B cell (primary cell): ENCODE measurements at regions not wholly inside any gene's neighbourhood (a gene's known extent, or its start where the extent isn't known, plus 50 kb on each side); places are given as distances from the start of the nearest gene placed in this dataset.

Experiments used
- ATAC-seq: fragments of 200-7000 bp; cut with Tn5 transposase; one replicate; pipeline ENCODE4 v1.10.0; 2021; ENCODE audit warnings: low read depth, mild to moderate bottlenecking, moderate number of reproducible peaks, moderate library complexity
- CTCF ChIA-PET: fragments of 350-600 bp; sonication (Branson Sonifier 250); formaldehyde crosslinking; loops from one replicate; lab custom pipeline; 2021; ENCODE audit warnings: antibody characterized with exemption, inconsistent platforms; lab: Charles Lee
- POLR2A ChIA-PET: fragments of 350-600 bp; sonication (Branson Sonifier 250); formaldehyde crosslinking; loops from one replicate; lab custom pipeline; 2021; ENCODE audit warnings: antibody characterized with exemption; lab: Charles Lee
- DNase-seq: peaks from one replicate; pipeline ENCODE4 v3.0.0; 2013
- H2AFZ ChIP-seq: 2 replicates; pipeline ENCODE4 v1.6.1; 2012; ENCODE audit warnings: mild to moderate bottlenecking, low read depth, low read length; ENCODE audit not compliant: insufficient read depth, poor library complexity, severe bottlenecking
- H3K27ac ChIP-seq, 2 donors: 1 replicate in 1 of 2; 2 replicates in 1 of 2; pipeline ENCODE4 v1.5.1; 2012 to 2013; ENCODE audit warnings: low read length in 2 of 2, mild to moderate bottlenecking in 2 of 2, moderate library complexity in 1 of 2
- H3K27me3 ChIP-seq, 4 experiments: fragments of 200-600 bp in 1 of 4; sonication (generic) in 1 of 4; replicated peaks in 1 of 4; 1 replicate in 2 of 4; 2 replicates in 2 of 4; pipeline versions ENCODE4 v1.6.1 to v1.7.0; 2013 to 2016; ENCODE audit warnings: low read length in 3 of 4, mild to moderate bottlenecking in 2 of 4, mixed read lengths in 1 of 4, moderate library complexity in 1 of 4; ENCODE audit not compliant: insufficient read depth in 4 of 4, control insufficient read depth in 3 of 4; ENCODE audit errors: control extremely low read depth in 1 of 4
- H3K36me3 ChIP-seq, 2 experiments: replicated peaks in 1 of 2; 1 replicate in 1 of 2; 2 replicates in 1 of 2; pipeline versions ENCODE4 v1.6.1 to v1.7.1; 2013; ENCODE audit warnings: low read length in 1 of 2; ENCODE audit not compliant: insufficient read depth in 2 of 2, control insufficient read depth in 1 of 2; ENCODE audit errors: control extremely low read depth in 1 of 2, extremely low read depth in 1 of 2
- H3K4me1 ChIP-seq, 2 donors: fragments of 200-600 bp in 1 of 2; sonication (generic) in 1 of 2; 1 replicate in 1 of 2; 2 replicates in 1 of 2; pipeline versions ENCODE4 v1.5.1 to v1.6.1; 2013 to 2017; ENCODE audit warnings: low read length in 2 of 2; ENCODE audit not compliant: control insufficient read depth in 2 of 2, insufficient read depth in 2 of 2
- H3K4me2 ChIP-seq: replicated peaks from 2 replicates; pipeline ENCODE3; 2012; ENCODE audit warnings: mild to moderate bottlenecking, low read depth, low read length; ENCODE audit not compliant: poor library complexity, severe bottlenecking
- H3K4me3 ChIP-seq, 5 experiments: fragments of 200-600 bp in 1 of 5; sonication (generic) in 1 of 5; 1 replicate in 3 of 5; 2 replicates in 2 of 5; pipeline versions ENCODE4 v1.5.1 to v1.7.0; 2011 to 2016; ENCODE audit warnings: low read length in 4 of 5, mild to moderate bottlenecking in 4 of 5, low read depth in 2 of 5, control low read depth in 1 of 5, moderate library complexity in 1 of 5; ENCODE audit not compliant: insufficient read depth in 1 of 5; ENCODE audit errors: control extremely low read depth in 1 of 5, extremely low read depth in 1 of 5
- H3K79me2 ChIP-seq: fragments of 200-600 bp; sonication (generic); one replicate; pipeline ENCODE4 v1.6.0; 2016; ENCODE audit warnings: low read length; ENCODE audit not compliant: control insufficient read depth, insufficient read depth
- H3K9ac ChIP-seq: fragments of 200-600 bp; sonication (generic); 2 replicates; pipeline ENCODE4 v1.6.1; 2017; ENCODE audit warnings: mild to moderate bottlenecking, low read length, moderate library complexity
- H3K9me3 ChIP-seq, 3 donors: one replicate each; pipeline versions ENCODE4 v1.6.1 to v1.7.1; 2013; ENCODE audit warnings: low read length in 2 of 3; ENCODE audit not compliant: control insufficient read depth in 2 of 3, insufficient read depth in 1 of 3; ENCODE audit errors: control extremely low read depth in 1 of 3
- H4K20me1 ChIP-seq: 2 replicates; pipeline ENCODE4 v1.6.0; 2012; ENCODE audit warnings: mild to moderate bottlenecking, low read length; ENCODE audit not compliant: insufficient read depth, control insufficient read depth, poor library complexity, severe bottlenecking
- H3K27ac Mint-ChIP-seq: one replicate; pipeline ENCODE4 v1.8.0; 2021; ENCODE audit warnings: mixed read lengths
- H3K27me3 Mint-ChIP-seq: one replicate; pipeline ENCODE4 v1.8.0; 2021; ENCODE audit warnings: mixed read lengths
- H3K4me1 Mint-ChIP-seq: one replicate; pipeline ENCODE4 v1.8.0; 2021; ENCODE audit warnings: mixed read lengths
- H3K4me3 Mint-ChIP-seq: one replicate; pipeline ENCODE4 v1.8.0; 2021; ENCODE audit warnings: mixed read lengths
- H3K9me3 Mint-ChIP-seq: one replicate; pipeline ENCODE4 v1.8.0; 2022; ENCODE audit warnings: mixed read lengths; ENCODE audit not compliant: insufficient read depth
- EZH2 ChIP-seq: IDR thresholded peaks from 2 replicates; pipeline ENCODE4 v1.6.1; 2012; ENCODE audit warnings: borderline replicate concordance, low read depth, mild to moderate bottlenecking, moderate library complexity, low read length; ENCODE audit not compliant: insufficient read depth, poor library complexity, severe bottlenecking
- WGBS: methylation state at CpG from one replicate; pipeline ENCODE4 v1.1.5; 2013; ENCODE audit warnings: missing lambda C conversion rate; ENCODE audit not compliant: insufficient coverage; 5-methylcytosine and 5-hydroxymethylcytosine counted together
- intact Hi-C: fragments of 100-400 bp; cut with micrococcal nuclease; formaldehyde crosslinking; loops from one replicate; pipeline ENCODE4 v1.10.0; 2022
- TF ChIP-seq, protein P1 (sequence below): fragments of 200-600 bp; IDR thresholded peaks from one replicate; pipeline ENCODE4 v1.8.0; 2022; ENCODE audit warnings: antibody characterized with exemption, mild to moderate bottlenecking

DNA sequence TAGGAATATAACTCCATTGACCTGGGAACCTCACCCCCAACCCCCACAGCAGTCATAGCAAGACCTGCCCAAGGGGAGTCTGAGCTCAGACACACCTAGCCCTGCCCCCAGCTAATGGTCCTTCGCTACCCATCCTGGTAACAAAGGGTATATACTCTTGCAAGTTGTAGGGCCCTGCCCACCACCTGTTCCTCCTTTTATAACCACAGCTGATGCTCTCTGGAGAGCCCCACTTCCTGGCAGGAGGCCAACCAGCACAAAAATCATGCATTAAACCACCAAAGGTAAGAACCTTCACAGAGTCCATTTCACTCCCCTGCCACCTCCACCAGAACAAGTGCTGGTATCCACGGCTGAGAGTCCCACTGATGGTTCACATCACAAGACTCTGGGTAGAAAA, 1195.3 kb upstream of the SEMA6A start:
- Histone ChIP-seq H3K36me3 (no peaks in the 10 kb centered on the region), H3K27ac (no peak overlapping the region), H3K9me3 (peaks cover 0 to 18% (median 0%) of the 10 kb centered on the region in 3 donors), H3K27me3 (no peaks in the 10 kb centered on the region), H3K9ac (no peak overlapping the region), H2AFZ (no peak overlapping the region), H4K20me1 (no peaks in the 10 kb centered on the region), H3K4me2 (no peak overlapping the region), H3K4me1 (no peaks in the 10 kb centered on the region), H3K79me2 (no peaks in the 10 kb centered on the region), H3K4me3 (no peak overlapping the region)
- no peak for TF ChIP-seq EZH2
- TF ChIP-seq, protein P1, sequence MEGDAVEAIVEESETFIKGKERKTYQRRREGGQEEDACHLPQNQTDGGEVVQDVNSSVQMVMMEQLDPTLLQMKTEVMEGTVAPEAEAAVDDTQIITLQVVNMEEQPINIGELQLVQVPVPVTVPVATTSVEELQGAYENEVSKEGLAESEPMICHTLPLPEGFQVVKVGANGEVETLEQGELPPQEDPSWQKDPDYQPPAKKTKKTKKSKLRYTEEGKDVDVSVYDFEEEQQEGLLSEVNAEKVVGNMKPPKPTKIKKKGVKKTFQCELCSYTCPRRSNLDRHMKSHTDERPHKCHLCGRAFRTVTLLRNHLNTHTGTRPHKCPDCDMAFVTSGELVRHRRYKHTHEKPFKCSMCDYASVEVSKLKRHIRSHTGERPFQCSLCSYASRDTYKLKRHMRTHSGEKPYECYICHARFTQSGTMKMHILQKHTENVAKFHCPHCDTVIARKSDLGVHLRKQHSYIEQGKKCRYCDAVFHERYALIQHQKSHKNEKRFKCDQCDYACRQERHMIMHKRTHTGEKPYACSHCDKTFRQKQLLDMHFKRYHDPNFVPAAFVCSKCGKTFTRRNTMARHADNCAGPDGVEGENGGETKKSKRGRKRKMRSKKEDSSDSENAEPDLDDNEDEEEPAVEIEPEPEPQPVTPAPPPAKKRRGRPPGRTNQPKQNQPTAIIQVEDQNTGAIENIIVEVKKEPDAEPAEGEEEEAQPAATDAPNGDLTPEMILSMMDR = no peak
- 91% methylated on average over 2 of the region's 2 CpGs for WGBS
- no peak overlapping the region for H3K4me3 Mint-ChIP-seq
- no peak for ATAC-seq
- no peaks in the 10 kb centered on the region for H3K9me3 Mint-ChIP-seq
- intact Hi-C loops = no loop called here
- POLR2A ChIA-PET = no interaction called here
- H3K27ac Mint-ChIP-seq = no peak overlapping the region
- DNase-seq = no peak
- no peaks in the 10 kb centered on the region for H3K27me3 Mint-ChIP-seq
- H3K4me1 Mint-ChIP-seq = no peaks in the 10 kb centered on the region
- CTCF ChIA-PET = no interaction called here

DNA sequence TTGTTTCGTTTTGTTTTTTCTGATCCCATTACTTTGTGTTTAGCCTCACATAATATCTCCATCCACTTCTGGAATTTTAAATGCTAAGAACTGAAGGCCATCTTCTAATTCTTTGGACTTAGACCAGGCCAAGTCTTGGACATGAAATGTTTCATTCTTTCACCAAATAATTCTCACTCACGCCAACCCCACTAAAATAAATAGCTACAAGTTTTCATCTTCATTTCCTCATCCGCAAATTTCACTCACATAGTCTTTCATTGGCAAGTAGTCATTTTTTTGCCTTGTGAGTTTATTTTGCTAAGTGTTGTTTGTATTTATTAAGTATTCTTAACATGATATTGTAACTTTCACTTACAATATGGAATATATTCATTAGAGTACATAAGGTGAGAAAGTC, 1188.6 kb upstream of the SEMA6A start:
- H4K20me1 ChIP-seq = no peaks in the 10 kb centered on the region
- no peaks in the 10 kb centered on the region for H3K27me3 Mint-ChIP-seq
- H3K27ac Mint-ChIP-seq = no peak overlapping the region
- no peaks in the 10 kb centered on the region for H3K9me3 Mint-ChIP-seq
- H3K4me2 ChIP-seq = no peak overlapping the region
- no peaks in the 10 kb centered on the region for H3K36me3 ChIP-seq
- WGBS = no CpG with 5 or more reads among the region's 3 CpGs
- intact Hi-C loops = no loop called here
- no peak overlapping the region for H2AFZ ChIP-seq
- H3K4me1 ChIP-seq = no peaks in the 10 kb centered on the region
- DNase-seq (no peak), ATAC-seq (no peak)
- H3K27ac ChIP-seq = no peak overlapping the region
- no peaks in the 10 kb centered on the region for H3K79me2 ChIP-seq
- TF ChIP-seq, protein P1 = no peak
- no peak for TF ChIP-seq EZH2
- H3K9ac ChIP-seq = no peak overlapping the region
- H3K4me3 Mint-ChIP-seq = no peak overlapping the region
- no peak overlapping the region for H3K4me3 ChIP-seq
- ChIA-PET CTCF (no interaction called here), POLR2A (no interaction called here)
- no peaks in the 10 kb centered on the region for H3K9me3 ChIP-seq
- H3K4me1 Mint-ChIP-seq = no peaks in the 10 kb centered on the region
- H3K27me3 ChIP-seq = no peaks in the 10 kb centered on the region
